ENCODE measurements at regions not wholly inside any gene's neighbourhood (a gene's known extent, or its start where the extent isn't known, plus 50 kb on each side); places are given as distances from the start of the nearest gene placed in this dataset.

GRCh38 chrX:40157228-40158035, 59.7 kb upstream of the BCOR start:
- no peak for DNase-seq

DNA sequence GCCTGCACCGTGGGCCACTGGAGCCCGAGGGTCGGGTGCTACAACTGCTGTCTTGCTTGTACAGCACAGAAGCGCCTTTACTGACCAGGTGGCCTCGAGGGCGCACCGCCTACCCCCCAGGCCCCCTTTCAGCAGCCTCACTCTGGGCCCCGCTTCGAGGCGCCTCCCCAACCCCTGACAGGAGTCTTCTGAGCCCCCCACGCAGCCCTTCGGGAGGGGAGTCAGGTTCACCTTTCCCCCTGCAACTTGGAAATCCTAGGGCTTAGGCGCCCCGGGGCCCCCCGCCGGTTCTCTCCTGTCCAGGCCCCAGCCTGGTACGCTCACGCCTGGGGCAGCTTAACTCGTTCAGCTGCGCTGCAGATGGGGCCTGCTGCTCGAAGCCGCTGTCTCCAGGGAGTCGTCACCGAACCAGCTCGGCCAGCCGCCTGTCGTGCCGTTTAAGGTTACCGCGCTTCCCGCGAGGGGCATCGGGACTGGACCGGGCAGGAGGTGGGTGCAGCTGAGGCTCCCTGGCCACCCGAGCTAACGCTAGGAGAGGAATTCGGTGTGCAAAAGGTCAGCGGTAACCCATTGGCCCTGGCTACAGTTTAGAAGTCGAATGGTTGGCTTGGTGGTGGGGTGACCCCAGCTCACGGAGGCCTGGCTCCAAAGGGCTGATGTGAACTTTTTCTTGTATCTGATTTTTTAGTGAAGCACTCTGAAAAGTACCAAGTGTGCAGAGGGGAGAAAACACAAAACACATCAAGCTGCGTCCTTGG, 58.9 kb upstream of the BCOR start:
- no peak for DNase-seq

DNA sequence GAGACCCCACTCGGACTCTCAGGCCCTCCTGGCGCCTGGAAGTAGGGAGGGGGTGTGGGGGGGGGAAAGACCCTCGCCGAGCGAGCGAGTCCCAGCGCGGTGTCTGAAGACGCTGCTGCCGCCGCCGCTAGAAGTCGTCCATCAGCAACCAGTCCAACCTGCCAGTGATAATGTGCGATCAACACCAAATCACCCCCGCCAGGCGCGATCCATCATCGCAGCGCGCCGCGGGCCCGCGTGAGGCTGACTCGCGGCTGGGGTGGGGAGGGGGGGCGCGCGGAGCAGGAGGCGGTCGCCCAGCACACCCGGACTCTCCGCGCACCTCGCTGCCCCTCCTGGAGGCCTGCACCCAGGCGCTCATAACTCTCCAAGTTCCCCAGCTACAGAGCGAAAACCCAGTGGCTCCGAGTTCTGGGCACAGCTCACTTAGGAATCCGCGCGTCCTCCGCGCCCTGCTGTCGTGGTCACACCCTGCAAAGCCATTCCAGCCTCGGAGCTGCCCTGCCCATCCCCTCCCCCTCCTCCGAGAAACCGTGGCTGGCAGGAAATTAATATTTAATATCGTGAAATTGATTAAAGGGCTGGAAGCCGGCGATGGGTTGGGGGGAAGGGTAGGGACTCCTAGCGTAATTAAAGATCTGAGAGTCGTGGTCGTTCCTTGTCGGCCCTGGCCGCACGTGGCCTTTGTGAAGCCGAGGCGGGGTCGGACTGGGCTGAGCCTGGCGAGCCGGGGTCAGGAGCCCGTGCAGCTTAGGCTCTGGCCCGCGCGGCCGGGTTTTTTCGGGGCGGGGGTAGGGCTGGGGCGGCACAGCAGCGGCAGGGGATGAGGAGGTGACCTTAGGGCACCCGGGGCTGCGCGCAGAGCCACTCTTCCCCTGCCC, 58.1 kb upstream of the BCOR start:
- peak in 1 of 2 donors; percentile 18 for DNase-seq

GRCh38 chrX:40154853-40155588, 57.3 kb upstream of the BCOR start:
- peak in 1 of 2 donors; percentile 41 for DNase-seq

GRCh38 chrX:40154250-40154852, 56.6 kb upstream of the BCOR start:
- no peak for DNase-seq

DNA sequence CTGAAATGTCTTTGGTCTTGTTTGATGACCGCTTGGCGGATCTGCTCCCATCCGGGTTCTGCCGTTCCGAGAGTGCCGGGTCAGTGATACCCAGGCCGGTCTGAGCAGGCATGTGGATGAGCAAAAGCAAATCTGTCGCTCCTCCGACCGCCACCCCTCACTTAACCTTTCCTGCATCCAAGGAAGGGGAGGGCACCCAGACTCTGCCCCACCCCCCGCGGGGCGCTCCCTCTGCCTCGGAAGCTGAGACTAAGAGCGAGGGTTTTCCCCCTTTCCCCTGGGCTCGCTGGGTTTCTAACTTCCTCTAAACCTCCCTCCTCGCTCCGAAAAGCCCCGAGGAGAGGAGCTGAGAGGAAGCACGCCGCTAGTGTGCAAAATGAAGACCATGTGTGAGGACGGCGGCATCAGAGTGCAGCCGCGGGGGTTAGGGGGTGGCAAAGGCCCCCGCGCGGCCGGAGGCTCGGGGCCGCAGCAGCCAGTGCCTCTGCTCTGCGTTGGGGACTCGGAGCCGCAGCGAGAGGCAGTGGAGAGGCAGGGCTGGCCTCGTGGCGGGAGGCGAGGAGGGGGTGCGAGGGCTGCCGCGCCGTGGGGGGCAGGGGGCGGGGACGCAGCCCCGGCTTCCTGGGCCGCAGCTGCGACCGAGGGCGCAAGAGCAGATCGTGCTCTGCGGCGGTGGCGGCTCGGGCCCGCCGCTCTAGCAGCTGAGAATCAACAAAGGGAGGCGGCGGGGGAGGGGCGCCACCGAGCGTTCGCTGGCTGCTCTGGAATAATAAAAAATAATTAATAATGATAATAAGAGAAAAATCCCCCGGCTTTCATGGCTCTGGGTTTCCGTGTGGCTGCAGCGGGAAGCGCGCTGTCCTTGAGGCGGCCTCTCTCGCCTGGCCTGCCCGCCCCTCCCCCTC, 55.8 kb upstream of the BCOR start:
- peak; percentile 61 to 69 for DNase-seq

DNA sequence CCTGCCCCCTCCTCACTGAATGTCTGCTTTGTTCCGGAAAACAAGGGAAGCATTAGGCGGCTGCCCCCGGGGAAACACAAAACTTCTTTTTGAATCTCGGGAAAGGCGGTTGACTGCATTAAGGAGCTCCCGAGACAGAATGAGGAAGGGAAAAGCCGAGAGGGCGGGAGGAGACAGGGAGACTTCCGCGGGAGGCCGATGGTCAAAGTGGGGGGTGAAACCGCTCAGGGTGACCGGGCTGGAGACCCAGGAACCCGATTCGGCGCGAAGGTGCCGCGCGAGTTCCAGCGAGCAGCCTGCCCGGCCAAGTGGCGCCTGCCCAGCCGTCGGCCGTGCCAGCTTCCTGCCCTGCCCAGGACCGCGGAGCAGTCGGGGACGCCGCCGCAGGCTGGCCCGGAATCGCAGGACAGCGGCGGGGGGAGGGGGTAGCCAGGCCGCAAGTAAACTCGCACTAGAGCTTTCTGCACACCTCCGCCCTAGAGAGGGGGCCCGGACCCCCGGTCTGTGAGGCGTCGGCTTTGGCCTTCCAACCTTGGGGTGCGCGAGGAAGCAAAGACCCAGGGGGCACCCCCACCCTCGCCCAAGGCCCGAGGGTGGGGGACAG, 55.1 kb upstream of the BCOR start:
- no peak for DNase-seq

- peak in 1 of 2 donors; percentile 38 for DNase-seq
Measured at GRCh38 chrX:40152173-40152711, 54.5 kb upstream of the BCOR start.

GRCh38 chrX:40151211-40152172, 53.7 kb upstream of the BCOR start:
- DNase-seq, result no peak

DNA sequence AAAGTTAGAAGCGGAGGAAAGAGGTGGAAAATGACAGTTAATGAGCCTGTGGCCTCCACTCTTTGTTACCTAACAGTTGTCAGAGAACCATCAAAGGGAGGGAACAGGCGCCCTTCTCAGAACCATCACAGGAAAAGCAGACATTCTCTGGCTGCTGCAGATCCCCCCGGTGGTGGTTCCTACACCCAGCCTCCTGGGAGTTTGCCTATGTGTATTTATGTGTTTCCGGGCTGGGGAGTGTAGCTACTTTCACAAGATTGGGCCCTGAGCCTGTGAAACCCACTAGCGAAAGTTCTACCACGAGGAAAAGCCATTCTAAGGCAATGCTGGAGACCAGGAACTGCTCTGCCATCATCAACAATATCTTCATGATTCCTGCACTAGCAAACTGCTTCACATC, 52.7 kb upstream of the BCOR start:
- no peak for DNase-seq

DNA sequence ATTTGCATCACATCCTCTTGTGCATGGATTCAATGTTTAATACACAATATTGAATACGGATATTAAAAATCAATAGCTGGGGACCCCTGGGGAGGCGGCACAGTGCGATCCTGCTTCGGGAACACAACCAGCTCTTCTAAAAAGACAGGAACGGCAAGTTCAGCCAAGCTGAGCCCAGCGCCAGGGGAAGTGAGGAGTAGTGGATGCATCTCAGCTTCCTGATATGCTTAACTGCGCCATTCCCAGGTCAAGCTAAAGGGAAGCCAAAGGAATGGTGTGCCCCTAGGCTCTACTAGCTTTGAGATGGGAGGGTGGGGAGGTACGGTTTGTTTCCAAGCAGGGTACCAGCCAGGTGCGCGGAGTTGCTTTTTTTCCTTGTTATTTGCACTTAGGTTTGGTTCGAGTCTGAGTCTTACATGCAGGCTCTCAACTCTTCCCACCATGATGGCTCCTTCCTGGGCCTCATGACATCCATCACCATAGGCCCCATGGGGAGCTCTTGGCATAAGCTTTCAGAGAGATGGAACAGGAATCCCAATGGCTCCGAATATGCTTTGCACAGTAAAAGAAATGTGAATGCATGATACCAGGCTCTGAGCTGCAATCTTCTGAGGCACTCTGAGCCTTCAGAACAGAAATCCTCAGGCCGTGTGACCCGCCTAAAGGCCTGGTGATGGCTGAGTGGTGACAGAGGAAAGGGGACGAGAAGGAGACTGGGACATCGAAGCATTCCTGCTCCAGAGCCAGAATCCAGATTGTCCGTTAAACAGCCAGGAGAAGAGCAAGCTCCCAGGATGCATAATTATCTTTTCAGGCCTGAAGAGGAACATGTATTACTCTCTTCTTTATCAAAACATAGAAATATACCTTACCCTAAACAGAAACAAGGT, 51.8 kb upstream of the BCOR start:
- no peak for DNase-seq

- no peak for DNase-seq
Measured at GRCh38 chrX:40148385-40149285, 50.9 kb upstream of the BCOR start.

GRCh38 chrX:40147971-40148370, 50.2 kb upstream of the BCOR start:
- DNase-seq, result no peak

Data from CD4-positive, alpha-beta T cell treated with Interleukin-4 for 1 hour (primary cell).